IPS-15b (cell line): ENCODE measurements at regions not wholly inside any gene's neighbourhood (a gene's known extent, or its start where the extent isn't known, plus 50 kb on each side); places are given as distances from the start of the nearest gene placed in this dataset.

ENCODE experiments used
- H3K27me3 ChIP-seq: one replicate; pipeline ENCODE4 v1.6.1; 2013; ENCODE audit warnings: low read length; ENCODE audit not compliant: control insufficient read depth, insufficient read depth
- H3K36me3 ChIP-seq: one replicate; pipeline ENCODE4 v1.6.1; 2013; ENCODE audit warnings: low read length; ENCODE audit not compliant: control insufficient read depth, insufficient read depth
- H3K4me1 ChIP-seq: one replicate; pipeline ENCODE4 v1.6.1; 2013; ENCODE audit warnings: mild to moderate bottlenecking, low read length; ENCODE audit not compliant: control insufficient read depth, insufficient read depth
- H3K4me3 ChIP-seq: one replicate; pipeline ENCODE4 v1.5.1; 2013; ENCODE audit warnings: low read depth, low read length
- H3K9ac ChIP-seq: one replicate; pipeline ENCODE4 v1.6.1; 2013; ENCODE audit warnings: low read depth, mild to moderate bottlenecking, low read length
- H3K9me3 ChIP-seq: one replicate; pipeline ENCODE4 v1.6.1; 2013; ENCODE audit warnings: mild to moderate bottlenecking, low read length; ENCODE audit not compliant: control insufficient read depth, insufficient read depth

DNA sequence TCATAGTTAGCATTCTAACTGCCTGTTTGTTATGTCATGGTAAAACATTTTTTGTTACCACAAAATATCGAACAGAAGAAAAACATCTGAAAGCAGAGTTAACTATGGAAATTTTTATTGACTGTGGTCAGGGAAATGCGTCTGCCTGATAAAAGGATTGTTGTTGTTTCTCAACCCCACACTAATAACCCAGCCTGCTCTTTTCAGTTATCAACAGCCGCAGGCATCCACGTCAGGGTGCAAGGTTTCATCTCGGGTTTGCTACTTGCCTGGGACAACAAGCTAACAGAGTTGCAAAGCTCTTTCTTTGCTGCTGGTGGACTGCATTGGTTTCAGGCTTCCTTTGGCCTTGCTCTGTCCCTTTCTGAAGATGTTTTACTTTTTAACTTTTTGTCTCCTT, 969.2 kb downstream of the CDH18 start:
- no peak overlapping the region for H3K4me3 ChIP-seq
- no peaks in the 10 kb centered on the region for H3K4me1 ChIP-seq

DNA sequence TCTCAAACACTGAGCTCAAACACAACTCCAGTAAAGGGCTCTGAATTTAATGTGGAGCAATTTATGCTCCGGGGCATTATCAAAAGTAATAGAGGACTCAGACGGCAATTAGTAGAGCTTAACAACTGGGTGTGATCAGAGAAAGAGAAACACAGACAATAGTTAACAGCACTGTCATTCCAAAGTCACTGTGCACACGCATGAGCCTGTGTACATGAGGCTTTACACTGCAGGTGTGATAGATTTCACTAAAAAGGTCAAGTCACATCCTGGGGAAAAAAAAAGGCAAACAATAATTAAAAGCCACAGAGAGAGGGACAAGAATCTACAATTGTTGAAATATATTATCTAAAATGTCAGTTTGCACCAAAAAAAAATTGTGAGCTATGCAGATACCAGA, 956.5 kb downstream of the CDH18 start:
- Histone ChIP-seq H3K27me3 (no peaks in the 10 kb centered on the region), H3K4me3 (no peak overlapping the region), H3K4me1 (peaks cover 9% of the 10 kb centered on the region), H3K9me3 (no peaks in the 10 kb centered on the region), H3K36me3 (no peaks in the 10 kb centered on the region), H3K9ac (no peak overlapping the region)

More for the DNA sequence above, 969.2 kb downstream of the CDH18 start:
- no peaks in the 10 kb centered on the region for H3K27me3 ChIP-seq
- H3K9ac ChIP-seq, result no peak overlapping the region
- H3K36me3 ChIP-seq, result no peaks in the 10 kb centered on the region
- no peaks in the 10 kb centered on the region for H3K9me3 ChIP-seq

DNA sequence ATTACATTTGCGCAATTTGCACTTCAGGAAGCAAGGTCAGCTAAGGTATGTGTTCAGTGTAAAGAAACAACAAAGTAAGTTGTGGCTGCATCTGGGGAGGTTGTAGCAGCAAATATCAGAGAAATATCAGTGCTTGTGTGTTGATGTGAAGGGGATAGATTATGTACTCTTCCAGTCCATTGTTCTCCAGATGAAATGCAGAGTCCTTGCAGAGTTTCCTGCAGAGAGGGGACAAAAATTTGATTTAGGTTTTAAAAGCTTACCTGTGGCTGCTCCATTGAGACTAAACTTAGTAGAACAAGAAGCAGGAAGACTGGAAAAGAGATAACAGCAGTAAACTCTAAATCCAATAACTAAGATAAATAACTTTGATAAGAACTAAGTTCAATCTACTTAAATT, 952.2 kb downstream of the CDH18 start:
- no peaks in the 10 kb centered on the region for H3K27me3 ChIP-seq
- H3K9ac ChIP-seq, result no peak overlapping the region
- peaks cover 9% of the 10 kb centered on the region for H3K4me1 ChIP-seq
- H3K9me3 ChIP-seq, result no peaks in the 10 kb centered on the region
- no peaks in the 10 kb centered on the region for H3K36me3 ChIP-seq
- H3K4me3 ChIP-seq, result no peak overlapping the region

DNA sequence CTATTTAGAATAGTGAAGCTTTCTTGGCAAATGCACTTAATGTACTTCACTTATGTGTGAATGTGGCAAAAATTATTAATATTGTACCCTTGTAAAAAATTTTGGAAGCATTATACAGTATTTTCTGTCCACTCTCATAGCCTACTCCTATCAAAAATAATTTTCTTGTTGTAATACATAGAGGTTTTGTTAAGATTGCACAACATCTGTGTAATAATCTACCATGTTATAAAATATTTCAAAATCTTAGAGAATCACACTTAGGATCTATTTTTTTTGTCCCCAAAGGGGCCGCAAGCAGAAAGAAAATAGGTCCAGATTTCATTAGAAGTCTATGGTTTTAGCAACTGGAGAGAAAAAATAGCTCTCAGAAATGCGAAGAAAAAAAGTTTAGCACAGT, 945.9 kb downstream of the CDH18 start:
- H3K27me3 ChIP-seq, result no peaks in the 10 kb centered on the region
- H3K4me1 ChIP-seq, result peaks cover 4% of the 10 kb centered on the region
- no peak overlapping the region for H3K4me3 ChIP-seq
- H3K9ac ChIP-seq, result no peak overlapping the region
- H3K36me3 ChIP-seq, result no peaks in the 10 kb centered on the region
- no peaks in the 10 kb centered on the region for H3K9me3 ChIP-seq

DNA sequence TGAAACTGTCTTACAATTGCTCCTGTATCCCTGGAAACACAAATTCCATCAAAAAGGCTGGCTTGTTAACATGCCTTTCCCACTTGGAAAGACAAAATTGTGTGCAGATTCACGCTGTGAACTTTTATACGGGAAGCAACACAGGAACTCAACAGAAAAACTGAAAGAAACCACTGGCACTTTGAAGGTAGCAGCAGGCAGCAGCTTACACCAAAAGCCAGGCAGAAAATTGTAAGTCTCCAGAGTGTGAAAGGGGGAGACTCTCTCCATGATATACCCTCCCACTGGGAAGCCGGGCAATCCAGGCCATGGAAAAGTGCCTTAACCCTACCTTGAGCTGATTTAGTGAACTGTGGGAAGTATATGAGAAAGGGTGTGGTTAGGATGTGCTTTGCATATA, 943.7 kb downstream of the CDH18 start:
- Histone ChIP-seq H3K9me3 (no peaks in the 10 kb centered on the region), H3K4me1 (peaks cover 7% of the 10 kb centered on the region), H3K9ac (no peak overlapping the region), H3K4me3 (no peak overlapping the region), H3K36me3 (no peaks in the 10 kb centered on the region), H3K27me3 (no peaks in the 10 kb centered on the region)

DNA sequence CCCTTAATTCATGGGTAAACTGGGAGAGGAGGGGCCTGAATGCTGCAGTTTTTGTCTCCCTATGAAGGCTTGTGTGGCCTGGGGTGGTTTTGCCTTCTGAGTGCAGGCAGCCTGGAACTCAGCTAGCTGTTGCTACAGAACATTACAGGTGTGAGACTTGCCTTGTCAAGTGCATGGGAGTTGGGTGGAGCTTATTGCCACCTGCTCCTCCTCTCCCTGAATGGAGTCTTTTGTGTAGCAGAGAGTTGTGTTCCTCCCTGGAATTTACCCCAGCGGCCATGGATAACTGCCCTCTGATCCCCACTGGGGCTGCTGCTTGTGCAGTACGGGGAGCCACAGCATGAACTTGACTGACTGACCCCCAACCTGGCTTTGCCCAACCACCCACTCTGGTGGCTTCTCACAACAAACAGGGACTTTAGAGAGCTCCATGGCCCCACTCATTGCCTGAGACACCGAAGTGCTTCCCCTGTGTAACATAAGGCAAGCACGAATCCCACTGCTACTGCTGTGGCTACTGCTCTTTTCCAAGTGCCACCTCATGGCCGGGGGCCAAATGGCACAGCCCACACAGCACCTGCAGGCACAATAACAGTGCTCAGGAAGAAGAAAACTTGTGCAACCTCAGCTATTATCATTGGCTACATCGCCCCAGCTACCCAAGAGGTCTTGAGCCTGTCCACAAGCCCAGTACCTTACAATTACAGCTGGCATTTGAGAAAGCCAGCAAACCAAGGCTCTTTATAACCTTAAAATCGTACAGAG, 942.9 kb downstream of the CDH18 start:
- no peak overlapping the region for H3K9ac ChIP-seq
- H3K9me3 ChIP-seq, result no peaks in the 10 kb centered on the region
- no peaks in the 10 kb centered on the region for H3K36me3 ChIP-seq
- peaks cover 7% of the 10 kb centered on the region for H3K4me1 ChIP-seq
- no peaks in the 10 kb centered on the region for H3K27me3 ChIP-seq
- no peak overlapping the region for H3K4me3 ChIP-seq

DNA sequence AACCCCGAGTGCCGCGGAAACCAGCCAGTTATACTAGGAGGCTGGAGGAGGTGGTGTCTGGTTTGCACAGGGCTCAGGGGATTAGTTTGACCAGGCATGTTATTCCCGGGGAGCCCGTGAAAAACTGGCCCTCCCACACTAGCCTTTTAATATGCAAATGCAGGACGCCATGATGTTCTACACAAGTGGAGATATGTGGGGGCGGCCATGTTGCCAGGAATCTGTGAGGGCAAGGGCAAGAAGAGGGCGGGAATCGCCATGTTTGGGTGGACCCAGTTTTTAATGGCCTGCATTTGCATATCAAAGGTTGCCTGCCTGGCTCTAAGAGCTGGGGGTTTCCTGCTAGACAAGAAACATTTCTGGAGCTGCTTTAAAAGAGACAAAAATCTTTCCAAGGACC, 940.7 kb downstream of the CDH18 start:
- Histone ChIP-seq H3K4me3 (no peak overlapping the region), H3K9ac (no peak overlapping the region), H3K4me1 (peaks cover 7% of the 10 kb centered on the region), H3K9me3 (no peaks in the 10 kb centered on the region), H3K36me3 (no peaks in the 10 kb centered on the region), H3K27me3 (no peaks in the 10 kb centered on the region)

DNA sequence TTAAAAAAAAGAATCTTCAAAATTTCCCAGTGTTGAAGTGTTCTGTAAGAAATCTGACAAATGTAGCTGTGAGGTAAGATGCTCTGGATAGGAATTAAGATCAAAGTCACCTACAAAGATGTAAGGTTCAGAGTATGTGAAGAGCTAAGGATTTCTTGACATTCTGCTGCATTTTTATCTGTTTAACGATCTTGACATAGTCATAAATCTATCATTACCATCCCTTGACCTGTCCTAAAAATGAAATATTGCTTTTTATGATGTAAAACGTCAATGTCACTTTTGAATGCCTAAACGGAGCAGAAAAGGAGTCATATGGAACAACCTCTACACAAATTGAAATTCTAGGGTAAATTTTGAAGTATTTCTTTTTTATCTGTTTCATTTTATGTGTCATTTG, 939.3 kb downstream of the CDH18 start:
- H3K36me3 ChIP-seq, result no peaks in the 10 kb centered on the region
- H3K4me3 ChIP-seq, result no peak overlapping the region
- H3K27me3 ChIP-seq, result no peaks in the 10 kb centered on the region
- H3K4me1 ChIP-seq, result peaks cover 7% of the 10 kb centered on the region
- H3K9ac ChIP-seq, result no peak overlapping the region
- no peaks in the 10 kb centered on the region for H3K9me3 ChIP-seq

DNA sequence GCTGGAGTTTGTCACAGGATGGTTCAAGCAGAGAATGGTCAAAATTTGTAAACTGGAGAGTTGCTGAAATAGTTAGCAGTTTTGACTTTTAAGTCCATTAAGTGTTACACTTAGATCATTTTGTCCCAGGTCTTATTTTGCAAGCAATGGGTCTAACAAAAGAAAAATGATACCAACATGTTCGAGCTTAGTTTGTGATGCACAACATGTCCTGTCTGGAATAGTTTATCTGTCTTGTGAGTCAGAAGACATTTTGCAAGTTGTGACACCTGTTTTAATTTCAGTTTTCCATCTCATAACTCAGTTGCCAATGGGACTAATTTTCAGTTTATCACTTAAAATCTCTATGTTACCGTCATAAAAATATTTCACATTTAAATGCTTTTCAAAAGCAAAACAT, 929.8 kb downstream of the CDH18 start:
- Histone ChIP-seq H3K4me3 (no peak overlapping the region), H3K27me3 (no peaks in the 10 kb centered on the region), H3K4me1 (no peaks in the 10 kb centered on the region), H3K36me3 (no peaks in the 10 kb centered on the region), H3K9ac (no peak overlapping the region), H3K9me3 (no peaks in the 10 kb centered on the region)

DNA sequence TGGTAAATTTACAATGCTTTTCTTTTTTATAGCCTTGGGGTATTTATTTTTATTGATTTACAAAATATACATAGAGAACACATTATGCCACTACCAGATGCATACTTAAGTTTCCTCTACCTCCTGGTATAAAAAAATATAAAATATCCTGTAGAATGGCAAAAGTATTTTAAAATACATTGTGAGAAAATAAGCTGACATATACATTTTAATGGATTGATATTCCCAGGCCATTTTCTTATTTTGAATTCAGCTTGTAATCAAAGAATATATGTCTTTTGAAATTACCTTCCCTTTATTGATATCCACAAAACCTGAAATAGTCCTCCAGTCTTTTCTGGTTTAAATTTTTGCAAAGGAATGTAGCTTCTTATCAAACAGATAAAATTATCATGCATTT, 923.9 kb downstream of the CDH18 start:
- no peaks in the 10 kb centered on the region for H3K4me1 ChIP-seq
- H3K27me3 ChIP-seq, result no peaks in the 10 kb centered on the region
- H3K9me3 ChIP-seq, result no peaks in the 10 kb centered on the region
- H3K9ac ChIP-seq, result no peak overlapping the region
- no peak overlapping the region for H3K4me3 ChIP-seq
- no peaks in the 10 kb centered on the region for H3K36me3 ChIP-seq

DNA sequence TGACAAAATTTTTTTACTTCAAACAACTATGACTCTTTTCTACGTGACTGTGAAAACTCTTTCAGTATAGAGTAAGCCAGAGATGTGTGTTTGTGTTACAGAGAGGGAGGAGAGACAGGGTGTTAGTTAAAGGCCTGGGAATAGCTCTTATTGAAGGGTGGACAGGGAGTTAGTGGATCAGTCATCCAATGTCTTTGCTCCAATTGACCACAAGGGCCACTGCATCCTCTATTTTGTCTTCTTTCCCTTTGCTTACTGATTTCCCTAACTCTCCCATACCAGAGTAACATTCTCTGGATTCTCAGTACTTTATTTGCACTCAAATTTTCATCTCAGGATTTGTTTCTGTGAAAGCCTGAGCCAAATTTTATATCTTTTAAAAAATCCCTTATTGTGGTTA, 920.3 kb downstream of the CDH18 start:
- Histone ChIP-seq H3K27me3 (no peaks in the 10 kb centered on the region), H3K4me3 (no peak overlapping the region), H3K4me1 (no peaks in the 10 kb centered on the region), H3K9ac (no peak overlapping the region), H3K9me3 (no peaks in the 10 kb centered on the region), H3K36me3 (no peaks in the 10 kb centered on the region)

DNA sequence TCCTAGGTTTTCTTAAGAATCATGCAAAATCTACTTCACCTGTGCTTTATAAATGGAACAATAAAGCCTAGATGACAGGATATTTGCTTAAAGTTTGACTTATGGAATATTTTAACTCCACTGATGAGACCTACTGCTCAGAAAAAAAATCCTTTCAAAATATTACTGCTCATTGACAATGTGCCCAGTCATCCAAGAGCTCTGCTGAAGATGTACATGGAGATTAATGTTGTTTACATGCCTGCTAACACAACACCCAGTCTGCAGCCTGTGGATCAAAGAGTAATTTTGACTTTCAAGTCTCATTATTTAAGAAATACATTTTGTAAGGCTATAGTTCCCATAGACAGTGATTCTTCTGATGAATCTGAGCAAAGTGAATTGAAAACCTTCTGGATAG, 889.6 kb downstream of the CDH18 start:
- no peaks in the 10 kb centered on the region for H3K27me3 ChIP-seq
- H3K36me3 ChIP-seq, result no peaks in the 10 kb centered on the region
- H3K4me3 ChIP-seq, result no peak overlapping the region
- H3K4me1 ChIP-seq, result no peaks in the 10 kb centered on the region
- H3K9ac ChIP-seq, result no peak overlapping the region
- no peaks in the 10 kb centered on the region for H3K9me3 ChIP-seq
